Heart left ventricle (tissue), 13 donors: ENCODE measurements at regions not wholly inside any gene's neighbourhood (a gene's known extent, or its start where the extent isn't known, plus 50 kb on each side); places are given as distances from the start of the nearest gene placed in this dataset.

Source experiments
- POLR2A ChIP-seq, 2 donors: fragments of 450-650 bp; IDR thresholded peaks; one replicate each; pipeline ENCODE4 v1.6.1; 2017; ENCODE audit warnings: antibody characterized with exemption in 2 of 2, mild to moderate bottlenecking in 2 of 2, moderate library complexity in 2 of 2
- TF ChIP-seq, protein P1 (sequence below), 12 donors: fragments of 200-600 bp; sonication (generic) in 4 of 12; IDR thresholded peaks; one replicate each; pipeline versions ENCODE4 v1.5.0 to v1.8.0; 2018 to 2022; ENCODE audit warnings: antibody characterized with exemption in 12 of 12, mild to moderate bottlenecking in 5 of 12
- donor health status: ischemic (EF 13 %, LVEDD 7.1; RV severe dilation, severe dysfunction).
- donor health status: DM: no; HTN: yes; CAD: no.
- donor health status: DM: no; HTN: no; CAD: no.
- donor health status: ischemic (EF 25% LVEDD 6.9; RV normal size, moderate dysfunction).
- donor health status: ischemic (EF 25% LVEDD 5.7; RV mildly dilated, moderate dysfunction).
- donor health status: ischemic (EF 35%, LVEDD 5.7; RV mildly dilated, moderate dysfunction).
- donor health status: nonischemic (EF 11% LVEDD 7.7; RV severe dilation, severe dysfunction).
- donor health status: DM: yes; HTN: yes; CAD: no.
- donor health status: PGD.
- donor health status: ischemic (EF 29% LVEDD 5.4; RV normal size, mild dysfunction).
- donor health status: nonischemic (EF 23%, LVEDD 6.1; RV moderate dilation, normal function).

DNA sequence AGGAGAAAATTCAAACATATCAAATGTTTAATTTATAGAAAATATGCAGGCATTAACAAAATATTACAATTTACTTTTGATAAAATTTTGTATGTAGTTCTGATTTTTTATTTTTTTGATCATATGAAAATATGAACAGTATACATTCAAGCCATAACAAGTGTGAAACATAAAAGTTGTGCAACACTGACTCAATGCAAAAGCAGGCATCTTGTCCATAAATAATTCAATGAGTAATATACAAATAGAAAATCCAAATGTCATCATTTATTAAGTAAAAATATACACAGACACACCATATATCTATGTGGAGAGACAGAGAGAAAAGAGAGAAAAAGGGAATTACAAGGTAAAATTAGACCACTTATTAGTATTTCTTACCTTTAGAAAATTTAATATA lies 1183.9 kb downstream of the SLITRK1 start:
- TF ChIP-seq, protein P1, sequence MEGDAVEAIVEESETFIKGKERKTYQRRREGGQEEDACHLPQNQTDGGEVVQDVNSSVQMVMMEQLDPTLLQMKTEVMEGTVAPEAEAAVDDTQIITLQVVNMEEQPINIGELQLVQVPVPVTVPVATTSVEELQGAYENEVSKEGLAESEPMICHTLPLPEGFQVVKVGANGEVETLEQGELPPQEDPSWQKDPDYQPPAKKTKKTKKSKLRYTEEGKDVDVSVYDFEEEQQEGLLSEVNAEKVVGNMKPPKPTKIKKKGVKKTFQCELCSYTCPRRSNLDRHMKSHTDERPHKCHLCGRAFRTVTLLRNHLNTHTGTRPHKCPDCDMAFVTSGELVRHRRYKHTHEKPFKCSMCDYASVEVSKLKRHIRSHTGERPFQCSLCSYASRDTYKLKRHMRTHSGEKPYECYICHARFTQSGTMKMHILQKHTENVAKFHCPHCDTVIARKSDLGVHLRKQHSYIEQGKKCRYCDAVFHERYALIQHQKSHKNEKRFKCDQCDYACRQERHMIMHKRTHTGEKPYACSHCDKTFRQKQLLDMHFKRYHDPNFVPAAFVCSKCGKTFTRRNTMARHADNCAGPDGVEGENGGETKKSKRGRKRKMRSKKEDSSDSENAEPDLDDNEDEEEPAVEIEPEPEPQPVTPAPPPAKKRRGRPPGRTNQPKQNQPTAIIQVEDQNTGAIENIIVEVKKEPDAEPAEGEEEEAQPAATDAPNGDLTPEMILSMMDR (IDR thresholded peaks at IDR 0.05): no peak
- no peak for TF ChIP-seq POLR2A (IDR thresholded peaks at IDR 0.05)
